NAMALWA (cell line): ENCODE measurements at regions not wholly inside any gene's neighbourhood (a gene's known extent, or its start where the extent isn't known, plus 50 kb on each side); places are given as distances from the start of the nearest gene placed in this dataset.
A peak's percentile ranks its signal among the peaks of the same experiment; 100 is the strongest.

ENCODE experiments used
- DNase-seq: peaks from one replicate; pipeline ENCODE4 v3.0.0-alpha.2; 2015; ENCODE audit warnings: low spot score

DNA sequence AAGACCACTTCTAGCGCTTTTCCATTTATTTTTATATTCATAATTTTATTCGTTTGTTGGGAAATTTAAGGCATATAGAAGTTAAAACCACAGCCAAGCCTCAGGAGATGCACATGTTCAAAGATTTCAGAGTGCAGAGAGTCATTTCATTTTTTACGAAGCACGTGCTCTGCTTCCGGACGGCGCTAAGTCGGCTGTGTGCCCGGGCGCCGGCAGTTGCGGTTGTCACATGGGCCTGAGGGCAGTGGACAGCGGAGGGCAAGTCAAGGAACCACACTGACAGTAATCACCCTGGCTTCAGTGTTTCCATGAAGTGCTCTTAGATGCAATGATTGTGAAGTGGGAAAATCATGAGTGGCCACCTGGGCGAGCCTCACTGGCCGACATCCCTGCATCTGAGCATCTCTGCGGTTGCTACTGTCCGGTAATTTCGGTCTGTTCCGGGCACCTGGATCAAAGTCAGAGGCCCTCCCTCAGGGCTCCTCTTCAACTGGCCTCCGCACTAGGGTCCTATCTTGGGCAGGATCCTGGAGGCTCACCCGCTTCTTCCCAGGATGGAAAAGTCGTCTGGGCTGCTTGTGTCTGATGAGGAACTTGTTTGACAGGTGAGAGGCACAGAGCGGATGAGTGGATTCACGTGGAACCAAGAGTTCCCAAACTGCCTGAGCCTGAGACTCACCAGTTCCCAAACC, 90.8 kb downstream of the DACT2 start:
- DNase-seq = no peak

DNA sequence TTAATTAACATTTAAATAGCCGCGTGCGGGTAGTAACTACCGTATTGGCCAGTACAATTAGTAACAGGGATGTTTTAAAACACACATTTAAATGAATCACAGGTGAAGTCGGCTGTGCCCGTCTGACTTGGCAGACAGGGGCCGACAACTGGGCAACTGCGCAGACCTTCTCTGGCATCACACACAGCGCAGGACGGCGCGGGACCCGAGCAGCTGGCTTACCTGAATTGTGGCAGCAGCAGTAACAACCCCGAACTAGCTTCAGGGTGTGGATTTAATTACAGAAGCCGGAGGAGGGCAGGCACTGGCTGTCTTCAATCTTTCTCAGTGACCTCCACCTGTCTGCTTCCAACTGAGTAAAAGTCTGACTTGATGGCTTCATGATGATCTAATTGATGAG, 91.7 kb downstream of the DACT2 start:
- DNase-seq = no peak

DNA sequence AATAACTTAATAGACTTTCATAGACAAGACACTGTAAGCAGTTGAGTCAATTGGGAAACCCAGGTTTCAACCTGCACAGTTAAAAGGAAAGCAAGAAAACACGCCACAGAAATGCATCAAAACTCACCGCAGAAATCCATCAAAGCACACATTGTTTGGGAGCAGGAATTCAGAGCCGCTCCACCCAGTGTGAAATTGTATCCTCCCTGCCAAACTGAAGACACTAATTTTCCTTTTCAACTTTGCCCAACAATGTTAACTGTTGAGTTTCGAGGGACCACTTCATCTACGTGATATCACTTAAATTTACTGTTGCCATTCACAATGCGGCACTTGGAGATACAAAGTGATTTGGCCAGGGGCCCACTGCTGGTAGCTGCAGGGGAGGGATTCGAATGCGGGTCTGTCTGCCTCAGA, 92.7 kb downstream of the DACT2 start:
- no peak for DNase-seq

DNA sequence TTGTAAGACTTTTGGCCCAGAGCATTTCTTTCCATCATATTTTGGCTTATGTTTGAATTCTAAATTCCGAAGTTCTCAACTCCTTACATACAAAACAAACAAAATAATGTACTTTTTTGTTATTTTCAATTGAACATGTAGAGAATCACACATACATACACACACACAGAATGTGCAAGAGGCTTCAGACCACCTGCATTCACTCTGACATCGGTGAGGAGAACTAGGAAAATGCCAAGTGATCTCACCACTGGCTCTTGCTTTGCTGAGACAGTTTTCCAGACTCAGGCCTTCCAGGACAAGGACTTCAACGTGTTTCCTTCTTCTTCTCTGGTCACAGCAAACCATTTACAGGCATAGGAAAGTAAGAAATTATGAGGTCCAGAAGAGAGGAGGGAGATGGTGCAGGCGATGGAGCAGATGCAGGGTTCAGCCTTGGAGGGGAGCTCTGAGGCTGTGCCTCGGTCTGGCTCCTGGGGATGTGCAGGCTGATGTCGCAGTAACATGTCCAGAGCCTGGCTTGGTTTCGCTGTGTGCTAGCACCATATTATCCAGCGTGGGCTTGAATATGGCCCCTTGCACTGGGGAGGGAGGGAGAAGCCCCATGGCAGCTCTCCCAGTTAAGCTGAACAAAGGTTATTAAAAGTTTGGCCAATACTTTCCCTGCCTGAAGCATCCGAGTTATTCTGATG, 93.4 kb downstream of the DACT2 start:
- DNase-seq = no peak

DNA sequence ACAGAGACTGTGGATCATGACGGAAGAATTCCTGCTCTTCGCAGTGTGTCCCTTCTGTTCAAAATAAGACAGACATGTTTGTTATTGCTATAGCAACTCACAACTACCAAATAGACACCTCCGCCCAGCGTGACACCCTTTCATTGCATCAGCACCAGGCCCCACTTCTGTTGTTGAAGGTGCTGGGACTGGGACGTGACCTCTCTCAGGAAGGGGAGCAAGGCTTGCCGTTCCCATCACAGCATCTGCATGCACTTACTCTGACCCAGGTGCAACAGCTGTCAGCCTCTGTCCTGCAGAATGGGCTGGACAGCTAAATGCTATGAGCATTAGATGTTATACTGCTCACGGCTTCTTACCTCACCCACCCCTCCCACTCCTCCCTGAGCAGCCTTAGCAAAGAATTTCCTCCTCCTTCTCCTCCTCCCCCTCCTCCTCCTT, 94.1 kb downstream of the DACT2 start:
- DNase-seq = no peak

DNA sequence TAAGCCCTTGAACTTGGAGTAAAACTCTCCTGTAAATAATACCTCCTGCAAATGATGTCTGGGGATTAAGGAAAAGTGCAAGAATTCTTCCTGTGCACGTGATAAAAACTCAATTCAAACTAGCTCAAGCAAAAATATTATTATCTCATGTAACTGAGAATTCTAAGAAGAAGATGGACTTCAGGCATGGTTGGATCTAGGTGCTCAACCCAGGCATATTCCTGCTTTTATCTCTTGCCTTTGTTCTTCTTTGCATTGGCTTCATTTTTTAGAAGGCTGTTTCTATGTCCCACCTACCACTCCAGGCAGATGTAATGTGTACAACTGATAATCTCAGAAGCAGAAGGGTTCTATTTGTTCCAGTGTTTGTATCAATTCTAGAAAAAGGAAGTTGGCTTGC, 95.8 kb downstream of the DACT2 start:
- DNase-seq = no peak

DNA sequence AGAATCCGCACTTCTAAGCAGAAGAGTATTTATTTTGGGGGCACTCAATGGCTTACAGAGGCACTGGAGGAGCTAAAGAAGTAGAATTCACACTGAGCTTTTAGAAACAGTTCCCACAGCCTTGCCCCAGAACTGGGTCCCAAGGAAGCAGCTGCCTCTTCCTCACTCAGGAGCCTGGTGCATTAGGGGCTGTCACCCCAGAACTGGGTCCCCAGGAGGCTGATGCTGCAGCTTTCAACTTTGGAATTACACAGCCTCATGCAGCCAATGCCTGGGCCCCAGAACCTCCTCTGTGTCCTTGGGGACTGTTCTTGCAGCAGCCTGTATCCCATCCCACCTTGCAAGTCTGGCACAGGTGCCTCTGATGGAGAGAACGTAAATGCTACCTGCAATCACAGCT, 96.4 kb downstream of the DACT2 start:
- no peak for DNase-seq

DNA sequence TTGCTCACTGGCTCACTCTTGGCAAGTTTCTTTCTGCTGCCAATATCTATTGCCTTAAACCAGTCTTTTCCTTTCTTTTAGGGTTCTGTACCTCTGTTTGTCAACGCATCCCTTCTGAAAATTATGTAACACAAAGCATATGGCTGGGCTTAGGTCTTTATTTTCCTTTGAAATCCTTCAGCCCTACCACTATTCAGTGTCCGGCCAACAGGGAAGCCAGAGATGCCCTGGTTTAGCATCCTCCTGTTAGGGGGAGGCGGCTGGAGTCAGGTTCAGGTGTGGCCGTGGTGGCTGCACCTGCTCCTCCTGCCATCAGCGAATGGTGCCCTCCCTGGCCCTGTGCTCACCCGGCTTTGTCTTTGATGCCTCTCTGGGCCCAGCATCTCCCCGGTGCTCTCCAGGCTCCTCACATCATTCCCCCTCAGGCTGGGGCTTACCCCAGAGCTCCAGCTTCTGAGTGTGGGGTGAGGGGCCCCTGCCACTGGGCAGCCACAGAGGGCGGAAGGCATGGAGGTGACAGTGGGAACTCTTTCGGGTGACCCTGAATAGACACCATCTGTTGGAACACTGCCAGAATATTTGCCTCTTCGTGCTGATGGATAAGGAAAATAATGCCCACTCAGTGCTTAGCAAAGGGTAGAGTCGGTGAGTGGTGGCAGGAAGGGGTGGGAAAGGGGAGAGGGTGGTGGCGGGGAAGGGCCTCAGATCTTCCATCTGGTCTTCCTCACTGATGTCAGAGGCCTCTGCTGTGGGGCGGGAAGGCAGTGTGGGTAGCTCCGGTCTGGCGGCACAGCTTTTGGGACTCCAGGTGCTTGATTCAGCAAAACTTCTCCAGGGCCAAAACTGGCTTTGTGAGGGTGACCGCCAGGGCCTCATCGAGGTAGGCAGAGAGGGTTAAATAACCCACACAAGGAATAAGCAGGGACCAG, 97.2 kb downstream of the DACT2 start:
- no peak for DNase-seq

DNA sequence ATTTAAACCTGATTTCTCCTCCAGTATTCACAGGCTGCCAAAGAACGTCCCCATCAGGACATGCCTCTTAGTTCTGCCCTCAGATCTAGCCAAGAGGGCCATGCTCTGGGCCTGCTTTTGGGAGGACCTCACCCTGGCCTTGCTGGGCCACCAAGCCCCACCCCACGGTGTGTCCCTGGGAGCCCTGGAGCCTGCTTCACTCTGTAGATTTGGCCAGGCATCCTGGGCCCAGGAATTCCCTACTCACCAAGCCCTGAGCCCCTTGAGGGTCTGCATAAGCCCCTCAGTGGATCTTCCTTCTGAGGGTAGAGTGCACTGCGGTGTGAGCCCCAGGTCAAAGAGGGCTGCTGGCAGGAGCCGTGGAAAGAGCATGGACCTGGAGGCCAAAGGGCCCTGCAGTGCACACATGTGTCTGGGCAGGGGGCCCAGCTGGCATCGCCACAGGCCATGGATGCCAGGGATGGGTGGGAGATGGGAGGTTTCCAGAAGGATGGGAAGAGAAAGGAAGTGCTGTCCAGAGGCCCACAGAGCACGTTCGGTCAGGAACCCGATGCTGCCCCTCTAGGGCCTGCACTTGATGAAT, 98.0 kb downstream of the DACT2 start:
- DNase-seq = no peak

DNA sequence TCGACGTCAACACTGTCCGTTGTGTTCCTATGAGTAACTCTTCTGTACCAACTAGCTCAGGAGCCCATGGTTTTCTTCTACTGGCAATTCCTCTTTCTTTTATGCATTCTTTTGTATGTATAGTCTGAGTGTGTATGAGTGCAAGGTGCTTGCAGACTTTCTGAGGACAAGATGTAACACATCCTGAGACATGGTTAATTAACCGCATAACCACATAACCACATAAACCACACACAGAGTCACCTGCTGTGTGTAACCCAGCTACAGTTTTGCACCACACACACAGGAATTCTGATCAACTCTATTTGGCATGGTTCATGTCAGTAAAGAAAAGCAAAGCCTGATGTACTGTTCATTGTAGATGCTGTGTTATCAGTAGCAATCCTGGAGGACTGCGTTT, 98.6 kb downstream of the DACT2 start:
- peak; percentile 12 for DNase-seq

DNA sequence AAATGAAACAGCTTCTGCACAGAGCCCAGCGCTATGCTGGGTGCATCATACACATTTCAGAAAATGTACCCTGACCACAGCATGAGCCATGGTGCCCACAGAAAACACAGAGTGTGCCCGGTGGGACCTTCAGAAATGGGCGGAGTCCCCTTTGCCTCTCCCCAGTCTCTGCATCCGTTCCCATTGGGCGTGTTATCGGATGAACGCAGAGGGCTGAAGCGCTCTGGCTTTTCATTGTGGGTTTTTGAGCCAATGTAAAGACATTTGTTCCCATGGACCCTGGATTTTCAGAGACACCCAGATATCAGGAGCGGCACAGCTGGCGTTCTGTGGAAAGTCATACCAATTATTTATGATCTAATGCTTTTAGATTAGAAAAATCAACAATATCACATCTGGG, 99.8 kb downstream of the DACT2 start:
- DNase-seq = no peak

DNA sequence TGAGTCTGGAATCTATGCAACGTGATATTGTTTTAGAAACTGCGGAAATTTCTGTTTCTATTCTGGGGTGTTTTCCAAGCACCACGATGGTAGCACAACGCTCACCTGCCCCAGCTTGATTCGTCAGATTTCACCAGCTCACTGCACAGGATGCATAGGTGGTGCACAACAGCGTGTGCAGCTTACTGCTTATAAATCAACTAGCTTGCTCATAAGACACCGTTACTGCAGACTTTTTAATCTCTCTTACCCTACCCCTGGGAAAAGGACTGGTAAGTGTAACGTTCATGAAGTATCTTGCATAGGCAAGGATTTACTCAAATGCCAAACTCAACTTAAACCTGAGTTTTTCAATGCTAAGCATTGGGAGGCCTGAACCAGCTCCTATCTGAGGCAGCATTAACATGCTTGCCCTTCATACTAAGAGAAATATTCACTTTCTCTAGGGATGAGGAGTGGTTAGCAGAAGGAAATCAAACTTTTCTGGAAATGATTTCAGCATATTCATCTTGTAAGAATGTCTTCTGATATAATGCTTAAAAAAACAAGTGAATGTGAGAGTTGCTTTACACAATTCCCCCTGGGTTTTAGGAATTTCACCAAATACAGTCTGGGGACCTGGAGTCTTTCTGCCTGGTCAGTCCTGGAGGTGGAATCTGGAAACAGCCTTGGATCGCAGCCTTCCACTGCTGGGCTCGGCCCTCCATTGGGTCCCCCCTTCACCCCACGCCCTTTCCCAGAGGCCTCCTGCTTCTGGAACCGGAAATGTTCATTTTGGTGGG, 100.6 kb downstream of the DACT2 start:
- DNase-seq = no peak

DNA sequence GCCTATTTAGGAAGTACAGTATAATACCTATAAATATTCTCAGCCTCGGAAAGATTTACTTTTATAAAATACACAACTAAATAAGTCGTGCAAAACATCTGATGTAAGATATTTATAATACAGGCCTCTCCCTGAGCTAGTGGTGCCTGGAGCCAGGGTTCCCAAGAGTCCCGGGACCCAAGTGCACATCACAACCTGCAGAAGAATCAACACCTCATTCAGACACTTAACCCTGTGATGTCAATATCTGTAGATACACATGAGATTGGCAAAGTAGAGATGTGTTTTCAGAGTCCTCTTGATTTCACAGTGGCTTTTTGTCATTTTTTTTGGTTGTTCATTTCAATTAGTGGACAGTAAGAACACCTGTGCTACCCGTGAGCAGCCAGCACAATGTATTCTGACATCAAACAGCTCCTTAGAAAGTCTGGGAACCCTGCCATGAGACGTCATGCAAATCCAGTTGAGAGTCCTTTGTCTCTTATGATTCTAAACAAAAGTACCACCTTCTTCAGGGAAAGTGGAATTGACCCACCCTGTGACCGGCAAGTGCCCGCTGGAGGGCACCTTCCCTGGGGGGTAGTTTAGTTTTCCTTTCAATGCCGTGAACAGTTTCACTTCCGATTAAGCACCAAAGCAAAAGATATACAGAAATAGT, 101.6 kb downstream of the DACT2 start:
- no peak for DNase-seq

DNA sequence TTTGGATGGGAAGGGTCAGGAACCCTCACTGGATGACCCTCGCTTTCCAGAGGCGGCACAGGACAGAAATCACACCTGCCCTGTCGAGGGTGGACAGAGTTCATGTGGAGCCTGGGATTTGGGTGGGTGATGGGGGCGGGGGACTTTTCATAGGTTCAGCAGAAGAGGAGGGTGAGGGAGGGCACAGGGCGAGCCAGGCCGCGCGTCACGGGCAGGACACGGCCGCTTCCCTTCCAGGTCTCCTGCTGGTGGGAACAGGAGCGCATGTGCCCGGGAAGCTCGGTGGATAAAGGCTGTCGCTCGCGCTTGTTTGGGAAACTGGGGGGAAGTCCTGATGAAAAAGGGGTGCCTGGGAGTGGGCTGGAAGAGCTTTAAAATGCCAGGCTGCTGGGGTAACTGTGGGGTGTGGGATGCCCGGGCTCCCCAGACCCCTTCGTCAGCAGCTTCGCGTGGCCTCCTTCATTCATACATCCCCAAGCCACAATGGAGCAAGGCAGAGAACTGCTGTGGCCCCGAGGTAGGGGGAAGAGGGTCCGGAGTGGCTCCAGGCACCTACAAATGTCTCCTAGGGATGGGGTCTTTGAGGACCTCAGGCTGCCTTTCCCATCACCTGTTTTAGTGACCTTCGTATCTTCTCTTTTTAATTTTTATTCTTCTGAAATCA, 102.2 kb downstream of the DACT2 start:
- no peak for DNase-seq

DNA sequence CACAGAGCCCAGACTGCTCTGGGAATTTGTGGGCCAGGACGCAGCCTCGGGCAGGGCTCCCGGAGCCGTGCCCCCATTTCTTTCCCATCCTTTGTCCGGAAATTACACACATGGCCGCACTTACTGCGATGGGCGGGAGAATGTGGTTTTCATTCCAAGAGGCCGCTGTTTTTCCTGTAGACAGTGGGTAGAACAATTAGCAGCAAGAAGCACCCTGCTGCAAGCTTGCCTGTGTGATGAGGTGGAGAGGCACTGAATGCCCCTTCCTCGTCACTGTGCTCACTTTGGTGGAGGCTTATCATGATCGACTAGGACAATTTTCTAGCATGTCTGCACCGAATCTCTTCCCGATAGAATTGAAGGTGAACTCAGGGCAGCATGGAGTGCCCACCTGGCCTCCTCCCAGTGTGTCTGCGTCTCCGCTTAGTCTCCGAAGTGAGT, 102.8 kb downstream of the DACT2 start:
- no peak for DNase-seq

DNA sequence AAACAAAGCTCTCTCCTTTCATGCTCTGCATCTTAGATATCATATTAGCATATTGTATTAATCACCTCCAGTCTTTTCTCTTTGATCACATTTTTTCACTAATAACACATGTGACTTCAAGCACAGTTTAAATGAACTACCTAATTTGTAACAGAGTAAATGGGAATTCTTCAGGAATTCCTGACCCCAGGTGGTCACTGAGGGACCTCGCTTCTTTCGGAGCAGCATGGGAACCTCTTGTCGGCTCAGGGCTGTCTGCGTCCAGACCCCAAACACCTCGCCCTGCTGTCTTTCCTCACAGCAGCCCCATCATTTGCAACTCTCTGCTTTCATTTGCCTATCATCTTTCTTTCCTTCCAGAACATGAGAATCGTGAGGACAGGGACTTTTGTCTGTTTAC, 103.5 kb downstream of the DACT2 start:
- DNase-seq = no peak

DNA sequence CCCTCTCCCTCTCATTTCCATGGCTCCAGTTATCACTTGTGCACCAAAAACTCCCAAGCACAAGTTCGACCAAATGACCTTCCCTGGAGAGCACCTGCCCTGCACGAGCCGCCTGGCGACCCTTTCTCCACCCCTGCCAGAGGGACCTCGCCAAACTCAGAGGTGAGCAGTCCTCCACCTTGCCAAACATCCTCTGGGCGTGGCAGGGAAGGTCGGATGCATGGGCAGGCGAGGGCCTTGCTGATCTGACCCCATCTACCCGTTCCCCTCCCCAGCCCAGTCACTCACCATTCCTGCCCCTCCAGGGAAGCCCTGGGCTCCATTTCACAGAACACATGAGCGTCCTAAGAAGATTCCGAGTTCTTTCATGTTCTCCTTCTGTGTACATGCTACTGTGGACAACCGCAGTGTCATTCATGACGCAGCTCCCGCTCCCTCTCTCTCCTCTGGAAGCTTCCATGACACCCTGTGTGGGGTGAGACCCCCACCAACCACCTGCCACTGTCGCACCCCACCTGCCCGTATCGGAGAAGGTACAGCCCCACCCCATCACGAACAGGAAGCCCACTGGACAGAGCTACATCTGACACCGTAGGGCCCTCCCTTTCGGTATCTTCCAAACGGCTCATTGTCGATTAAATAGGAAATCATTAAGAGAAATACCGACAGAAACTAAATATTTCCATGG, 104.3 kb downstream of the DACT2 start:
- no peak for DNase-seq

DNA sequence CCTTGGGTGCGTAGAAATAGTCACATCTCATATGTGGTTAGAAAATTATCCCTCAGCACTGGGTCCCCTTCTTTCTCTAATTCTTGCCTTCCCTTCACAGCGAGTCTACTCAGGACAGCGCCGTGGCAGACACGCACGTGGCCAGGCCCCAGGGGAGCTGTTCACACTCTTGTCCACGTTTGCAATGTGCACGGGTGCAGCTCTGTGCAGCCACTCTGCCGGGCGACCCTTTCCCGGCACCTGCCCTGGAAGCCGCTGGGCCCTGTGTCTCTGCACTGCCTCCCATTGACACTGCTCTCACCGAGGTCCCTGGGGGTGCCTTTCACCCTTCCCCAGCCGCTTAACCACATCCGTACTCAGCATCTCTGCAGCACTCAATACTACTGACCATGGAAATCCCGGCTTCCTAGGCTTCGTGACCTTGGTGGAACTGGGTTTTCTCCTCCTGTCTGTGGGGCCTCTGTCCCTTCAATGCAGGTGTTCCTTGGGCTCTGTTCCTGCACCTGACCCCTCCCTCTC, 104.9 kb downstream of the DACT2 start:
- no peak for DNase-seq

DNA sequence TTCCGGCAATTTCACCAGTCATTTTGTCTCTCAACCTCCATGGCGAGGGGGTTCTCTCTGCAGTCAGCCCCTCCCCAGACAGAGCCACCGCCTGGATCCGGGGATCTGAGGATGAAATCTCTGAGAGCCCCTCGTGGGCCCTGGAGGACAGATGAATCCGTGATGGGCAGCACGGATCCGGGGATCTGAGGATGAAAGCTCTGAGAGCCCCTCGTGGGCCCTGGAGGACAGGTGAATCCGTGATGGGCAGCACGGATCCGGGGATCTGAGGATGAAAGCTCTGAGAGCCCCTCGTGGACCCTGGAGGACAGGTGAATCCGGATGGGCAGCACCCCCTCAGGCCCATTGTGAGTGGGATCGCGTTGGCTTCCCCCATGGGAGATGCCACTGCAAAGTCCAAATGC, 106.5 kb downstream of the DACT2 start:
- no peak for DNase-seq

DNA sequence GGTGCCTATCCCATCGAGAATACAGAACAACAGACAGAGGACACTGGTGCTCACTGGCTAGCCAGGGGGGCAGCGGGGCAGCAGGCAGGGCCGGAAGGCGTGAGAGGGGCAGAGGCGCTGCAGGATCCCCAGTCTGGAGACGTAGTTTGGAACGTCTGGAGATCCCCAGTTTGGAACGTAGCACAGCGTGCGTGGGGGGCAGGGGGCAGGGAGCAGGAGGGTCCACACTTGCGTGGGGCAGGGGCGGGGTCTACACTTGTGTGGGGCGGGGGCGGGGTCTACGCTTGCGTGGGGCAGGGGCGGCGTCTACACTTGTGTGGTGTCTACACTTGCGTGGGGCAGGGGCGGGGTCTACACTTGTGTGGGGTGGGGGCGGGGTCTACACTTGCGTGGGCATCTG, 107.2 kb downstream of the DACT2 start:
- no peak for DNase-seq
